ENCODE measurements at regions not wholly inside any gene's neighbourhood (a gene's known extent, or its start where the extent isn't known, plus 50 kb on each side); places are given as distances from the start of the nearest gene placed in this dataset.

DNA sequence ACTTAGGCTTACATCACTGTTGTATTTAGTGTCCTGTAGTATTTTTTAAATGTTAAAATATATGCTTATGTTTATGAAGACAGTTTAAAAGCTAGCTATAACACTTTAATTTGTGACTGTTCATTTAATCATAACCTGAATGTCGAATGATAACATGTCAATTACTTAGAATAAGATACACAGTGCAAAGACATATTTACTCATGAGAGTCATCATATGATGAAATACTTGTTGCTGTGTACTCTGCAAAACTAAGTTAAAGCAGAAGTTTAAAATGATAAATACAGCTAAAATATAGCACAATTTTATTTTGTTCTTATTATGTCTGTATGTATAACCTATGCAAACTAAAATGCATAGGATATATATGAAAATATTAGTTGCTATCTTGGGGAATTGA lies 497.4 kb downstream of the FSCB start:
- no peak for DNase-seq (ENCODE audit: low spot score)

DNA sequence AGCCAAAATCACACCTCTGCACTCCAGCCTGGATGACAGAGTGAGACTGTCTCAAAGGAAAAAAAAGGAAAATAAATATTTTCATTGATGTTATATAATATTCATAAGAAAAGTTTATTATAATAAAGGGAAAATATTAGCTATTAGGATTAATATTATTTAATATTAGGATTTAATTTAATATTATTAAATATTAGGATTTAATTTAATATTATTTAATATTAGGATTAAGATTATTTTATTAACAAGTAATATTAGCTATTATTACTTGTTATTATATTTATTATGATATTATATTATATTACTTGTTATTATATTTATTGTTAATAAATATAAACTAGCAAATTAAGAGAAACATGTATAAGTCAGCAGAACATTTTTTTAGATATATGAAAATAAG lies 518.1 kb downstream of the FSCB start:
- no peak for DNase-seq (ENCODE audit: low spot score)

DNA sequence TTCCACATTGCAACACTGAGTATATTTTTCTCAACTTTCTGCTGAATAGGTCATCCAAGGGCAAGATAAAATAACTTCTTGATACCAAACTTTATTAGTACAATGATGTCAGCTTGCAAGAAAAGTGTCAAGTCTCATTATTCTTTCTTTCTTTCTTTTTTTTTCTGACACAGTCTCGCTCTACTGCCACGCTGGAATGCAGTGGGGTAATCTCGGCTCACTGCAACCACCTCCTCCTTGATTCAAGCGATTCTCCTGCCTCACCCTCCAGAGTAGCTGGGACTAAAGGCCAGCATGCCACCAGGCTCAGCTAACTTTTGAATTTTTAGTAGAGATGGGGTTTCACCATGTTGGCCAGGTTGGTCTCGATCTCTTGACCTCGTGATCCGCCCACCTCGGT lies 523.4 kb downstream of the FSCB start:
- no peak for DNase-seq (ENCODE audit: low spot score)

DNA sequence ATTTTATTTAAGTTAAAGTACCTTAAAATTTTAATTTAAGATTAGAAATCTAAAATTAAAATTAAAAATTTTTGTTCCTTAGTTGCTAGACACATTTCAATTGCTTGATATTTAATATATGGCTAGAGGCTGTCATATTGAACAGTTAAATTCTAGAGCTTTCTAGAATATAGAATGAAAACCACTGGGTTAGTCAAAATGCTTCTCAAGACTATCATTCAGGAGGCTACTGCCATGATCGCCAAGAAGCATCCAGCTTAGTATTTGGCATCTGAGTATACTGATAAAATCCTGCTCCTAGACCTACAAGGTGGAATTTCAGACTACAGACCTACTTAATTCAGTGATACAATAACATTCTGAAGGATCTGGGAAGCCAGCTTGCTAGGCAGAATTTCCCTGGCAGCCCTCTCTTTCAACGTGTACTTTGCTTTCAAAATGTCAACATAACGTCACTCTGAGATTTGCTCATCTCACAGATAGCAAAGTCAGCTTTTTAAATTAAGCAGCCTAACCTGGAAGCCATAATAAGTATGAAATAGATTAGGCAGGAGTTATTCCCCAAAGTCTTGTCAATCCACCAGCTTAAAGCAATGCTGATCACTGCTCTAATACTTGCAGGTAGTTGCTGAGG lies 525.8 kb downstream of the FSCB start:
- DNase-seq (ENCODE audit: low spot score), result no peak

DNA sequence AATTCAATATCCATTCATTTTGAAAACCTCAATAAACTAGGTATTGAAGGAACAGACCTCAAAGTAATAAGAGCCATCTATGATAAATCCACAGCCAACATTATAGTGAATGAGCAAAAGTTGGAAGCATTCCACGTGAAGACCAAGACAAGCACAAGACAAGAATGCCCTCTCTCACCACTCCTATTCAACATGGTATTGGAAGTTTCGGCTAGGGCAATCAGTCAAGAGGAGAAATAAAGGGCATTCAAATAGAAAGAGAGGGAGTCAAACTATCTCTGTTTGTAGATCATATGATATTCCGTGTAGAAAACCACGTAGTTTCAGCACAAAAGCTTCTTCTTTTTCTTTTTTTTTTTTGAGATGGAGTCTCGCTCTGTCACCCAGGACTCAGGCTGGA lies 550.3 kb downstream of the FSCB start:
- DNase-seq (ENCODE audit: low spot score), result no peak

DNA sequence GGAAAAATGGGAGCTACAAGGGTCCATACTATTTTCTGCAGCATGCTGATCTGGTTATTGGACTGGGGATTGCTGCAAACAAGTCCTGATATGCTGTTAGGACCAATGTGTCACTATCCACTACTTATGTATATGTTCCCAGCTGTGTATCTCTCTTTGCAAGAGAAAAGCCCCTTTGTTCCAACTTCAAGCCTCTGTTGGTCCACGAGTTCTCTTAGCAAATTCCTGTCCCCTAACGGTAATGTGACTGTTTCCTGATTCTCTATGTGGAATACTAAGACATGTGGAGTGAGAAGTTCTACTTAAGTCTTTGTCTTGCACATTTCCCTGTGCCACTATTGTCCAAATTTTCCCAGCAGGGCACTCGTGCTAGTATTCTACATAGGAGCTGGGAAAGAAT lies 557.7 kb downstream of the FSCB start:
- DNase-seq (ENCODE audit: low spot score), result no peak

DNA sequence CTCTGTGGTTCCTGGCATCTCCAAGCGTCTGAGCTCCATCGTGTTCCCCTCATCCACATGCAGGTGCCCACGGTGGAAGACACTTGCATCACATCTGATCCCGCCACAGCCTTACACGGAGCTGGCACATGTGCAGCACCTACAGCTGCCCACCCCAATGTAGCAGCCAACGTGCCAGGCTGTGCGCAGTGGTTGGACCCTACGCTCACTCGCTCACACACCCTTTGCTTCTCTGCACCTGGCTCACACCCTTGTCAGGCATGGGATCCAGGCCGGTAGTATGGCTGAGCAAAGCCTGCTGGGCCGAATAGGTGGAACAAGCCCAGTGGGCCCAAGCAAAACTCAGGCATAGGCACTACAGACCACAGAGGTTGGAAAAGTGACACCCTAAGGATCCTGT lies 567.2 kb downstream of the FSCB start:
- no peak for DNase-seq (ENCODE audit: low spot score)

DNA sequence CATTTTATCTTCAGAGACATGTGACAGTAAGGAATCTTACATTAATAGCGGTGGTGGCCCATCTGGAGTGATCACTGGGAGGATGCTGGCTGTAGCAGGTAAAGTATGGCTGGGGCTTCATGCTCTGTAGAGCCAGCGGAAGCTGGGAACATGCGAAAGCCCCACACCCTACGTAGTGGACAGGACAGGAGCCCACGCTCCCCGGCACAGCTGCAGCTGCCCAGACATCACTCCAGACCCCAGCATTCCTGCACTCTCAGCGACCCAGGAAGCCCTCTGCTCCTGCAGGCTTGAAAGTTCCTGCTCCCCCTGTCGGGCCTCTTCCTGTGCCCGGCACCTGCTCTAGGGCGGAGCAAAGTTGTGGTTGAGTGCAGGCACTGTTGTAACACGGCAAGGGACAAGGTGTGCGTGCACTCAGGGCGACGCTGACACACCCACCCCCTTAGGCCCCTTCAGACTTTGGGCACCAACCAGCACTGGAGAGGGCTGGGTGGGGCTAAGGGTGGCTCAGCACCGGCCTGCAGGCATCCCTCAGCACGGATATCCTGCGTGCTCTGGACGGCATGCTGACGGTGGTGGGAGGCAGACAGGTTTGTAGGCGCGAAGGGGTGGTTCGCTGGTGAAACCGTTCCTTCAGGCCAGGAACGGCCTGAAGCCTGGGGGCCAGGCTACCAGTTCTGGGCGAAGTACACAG lies 568.3 kb downstream of the FSCB start:
- DNase-seq (ENCODE audit: low spot score), result no peak

DNA sequence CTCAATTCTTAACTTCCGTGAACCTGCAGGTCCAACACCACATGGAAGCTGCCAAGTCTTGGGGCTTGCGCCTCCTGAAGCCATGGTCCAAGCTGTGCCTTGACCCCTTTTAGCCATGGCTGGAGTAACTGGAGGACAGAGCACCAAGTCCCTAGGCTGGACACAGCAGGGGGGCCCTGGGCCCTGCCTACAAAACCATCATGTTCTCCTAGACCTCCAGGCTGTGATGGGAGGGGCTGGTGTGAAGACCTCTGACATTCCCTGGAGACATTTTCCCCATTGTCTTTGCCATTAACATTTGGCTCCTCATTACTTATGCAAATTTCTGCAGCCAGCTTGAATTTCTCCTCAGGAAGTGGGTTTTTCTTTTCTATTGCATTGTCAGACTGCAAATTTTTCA lies 570.1 kb downstream of the FSCB start:
- DNase-seq (ENCODE audit: low spot score), result no peak

DNA sequence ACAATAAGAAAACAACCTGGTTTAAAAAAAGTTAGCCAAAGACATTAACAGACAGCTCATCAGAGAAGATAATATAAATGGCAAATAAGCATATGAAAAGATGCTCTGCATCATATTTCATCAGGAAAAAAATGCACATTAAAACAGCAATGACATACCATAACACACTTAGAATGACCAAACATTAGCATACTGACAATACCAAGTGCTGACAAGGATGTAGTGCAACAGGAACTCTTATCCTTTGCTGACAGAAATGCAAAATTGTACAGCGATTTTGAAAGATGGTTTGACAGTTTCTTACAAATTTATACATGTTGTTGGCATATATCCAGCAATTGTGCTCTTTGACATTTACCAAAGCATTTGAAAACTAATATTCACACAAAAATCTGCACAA lies 573.0 kb downstream of the FSCB start:
- no peak for DNase-seq (ENCODE audit: low spot score)

DNA sequence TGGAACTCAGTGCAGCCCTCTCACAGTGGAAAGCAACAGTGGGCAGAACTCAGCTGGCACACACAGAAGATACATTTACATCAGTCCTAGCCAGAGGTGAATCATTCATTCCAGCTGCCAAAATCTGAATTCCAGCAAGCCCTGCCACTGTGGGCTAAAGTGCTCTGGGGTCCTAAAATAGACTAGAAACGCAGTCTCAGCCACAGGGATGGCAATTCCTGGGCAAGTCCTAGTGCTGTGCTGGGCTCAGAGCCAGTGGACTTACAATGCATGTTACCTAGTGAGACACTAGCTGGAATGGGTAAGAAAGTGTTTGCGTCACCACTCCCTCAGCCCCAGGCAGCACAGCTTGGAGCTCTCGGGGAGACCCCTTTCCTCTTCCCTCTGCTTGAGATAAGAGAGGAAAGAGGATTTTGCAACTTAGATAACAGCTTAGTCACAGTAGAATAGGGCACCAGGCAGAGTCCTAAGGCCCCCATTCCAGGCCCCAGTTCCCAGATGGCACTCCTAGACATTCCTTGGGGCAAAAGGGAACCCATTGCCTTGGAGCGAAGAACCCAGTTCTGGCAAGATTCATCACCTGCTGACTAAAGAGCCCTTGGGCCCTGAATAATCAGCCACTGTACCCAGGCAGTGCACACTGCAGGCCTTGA lies 592.9 kb downstream of the FSCB start:
- no peak for DNase-seq (ENCODE audit: low spot score)

DNA sequence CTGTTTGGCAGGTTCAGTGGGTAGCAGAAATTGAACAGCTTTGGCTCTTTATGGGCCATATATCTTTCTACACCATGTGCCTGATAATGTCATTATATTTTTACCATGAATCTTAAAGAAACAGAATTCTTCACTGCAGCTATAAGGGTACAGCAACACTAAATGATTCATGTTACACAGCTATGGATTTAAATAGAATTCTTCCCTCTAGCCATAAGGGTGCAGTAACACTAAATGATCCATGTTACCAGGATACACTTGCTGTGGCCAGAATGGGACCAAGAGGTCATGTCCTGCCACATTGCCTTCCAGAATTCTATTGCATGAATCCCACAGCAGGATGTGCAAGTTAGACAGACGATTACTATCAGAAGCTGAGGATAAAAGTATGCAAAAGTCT lies 603.9 kb downstream of the FSCB start:
- no peak for DNase-seq (ENCODE audit: low spot score)

DNA sequence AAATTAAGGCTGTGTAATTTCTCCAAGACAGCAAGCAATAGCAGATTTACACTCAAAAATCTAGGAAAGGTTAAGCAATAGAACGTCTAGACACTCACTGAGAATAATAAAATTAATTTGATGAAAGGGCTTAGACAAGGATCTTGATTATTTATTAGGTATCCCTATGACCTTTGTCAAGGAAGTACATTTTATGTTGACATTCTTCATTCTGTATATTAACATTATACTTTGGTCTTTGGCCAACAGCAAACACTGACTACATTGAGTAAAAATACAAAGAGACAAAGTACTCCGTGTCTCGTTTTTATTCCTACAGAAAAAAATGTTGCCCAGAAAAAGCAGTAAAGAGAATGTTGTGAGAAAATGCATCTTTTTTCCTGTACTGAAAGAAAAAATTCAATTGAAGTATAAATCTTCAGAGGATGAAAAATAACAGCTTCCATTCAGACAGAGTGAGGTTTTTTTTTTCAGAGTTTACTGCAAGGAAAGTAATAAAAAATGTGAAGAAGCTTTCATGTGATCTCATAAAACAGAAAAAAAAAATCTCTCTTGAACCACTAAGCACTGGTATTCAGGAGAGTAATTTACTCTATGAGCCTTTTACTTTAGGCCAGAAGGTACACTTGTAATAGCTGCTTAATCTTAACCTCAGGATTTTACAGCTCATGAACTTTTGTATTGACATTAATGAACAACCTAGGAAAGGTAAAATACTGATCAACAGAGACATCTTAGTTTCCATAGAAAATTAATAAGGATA lies 605.0 kb downstream of the FSCB start:
- DNase-seq (ENCODE audit: low spot score), result no peak

DNA sequence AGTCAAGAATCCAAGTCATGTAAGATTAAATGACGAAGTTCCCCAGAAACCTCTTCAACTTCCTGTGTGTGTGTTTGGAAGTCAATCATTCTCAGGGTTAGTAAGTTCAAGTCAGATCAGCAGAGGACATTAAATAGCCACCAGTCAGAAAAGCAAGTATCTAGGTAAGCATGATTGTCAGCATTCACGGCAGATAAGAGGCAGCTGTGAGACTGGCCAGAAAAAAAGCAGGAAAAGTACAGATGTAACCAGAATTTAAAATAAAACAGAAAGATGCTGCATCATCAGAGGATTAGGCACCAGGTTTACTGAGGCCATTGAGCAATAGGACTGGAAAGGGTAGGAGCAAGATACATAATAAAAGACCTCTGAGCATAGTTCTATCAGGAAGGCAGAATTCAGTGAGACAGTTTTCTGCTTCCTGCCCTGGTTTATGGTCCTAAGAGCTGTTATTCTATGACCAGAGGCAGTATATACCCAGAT lies 606.9 kb downstream of the FSCB start:
- DNase-seq (ENCODE audit: low spot score), result no peak

DNA sequence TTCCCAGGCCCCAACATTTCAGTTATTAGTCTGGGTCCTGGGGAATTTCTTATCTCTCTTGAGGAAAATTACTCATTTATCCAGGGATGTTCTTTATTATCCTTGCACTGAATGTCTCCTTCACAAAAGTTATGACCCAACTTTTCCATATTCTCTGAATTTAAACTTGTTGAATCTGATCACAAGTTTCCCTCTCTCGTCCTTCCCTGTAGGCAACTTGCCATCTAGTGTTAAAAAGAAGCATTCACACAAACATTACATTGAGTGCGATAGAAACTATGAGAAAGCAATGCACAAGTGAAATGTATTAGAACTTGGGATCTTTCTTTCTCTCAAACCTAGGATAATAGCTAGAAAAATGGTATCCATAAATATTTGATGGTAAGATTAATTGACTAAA lies 608.4 kb downstream of the FSCB start:
- DNase-seq (ENCODE audit: low spot score), result no peak

DNA sequence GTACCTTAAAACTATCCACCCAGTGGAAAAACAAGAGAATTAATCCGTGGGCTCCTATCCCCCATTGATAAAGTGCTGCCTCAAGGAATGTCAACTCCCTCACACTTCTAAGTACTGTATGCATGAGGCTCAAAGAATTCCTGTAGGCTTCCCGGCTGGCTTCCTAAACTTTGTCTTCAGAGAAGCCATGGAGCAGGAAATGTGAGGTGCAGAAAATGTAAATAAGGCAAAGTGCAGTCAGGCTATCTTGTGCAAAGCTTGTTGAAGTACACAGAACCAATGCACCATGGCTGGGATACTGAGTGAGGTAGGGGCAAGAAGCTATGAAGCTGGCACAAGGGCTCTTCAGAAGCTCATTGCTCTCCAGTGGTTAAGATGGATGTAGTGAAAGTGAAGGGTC lies 611.0 kb downstream of the FSCB start:
- DNase-seq (ENCODE audit: low spot score), result no peak

DNA sequence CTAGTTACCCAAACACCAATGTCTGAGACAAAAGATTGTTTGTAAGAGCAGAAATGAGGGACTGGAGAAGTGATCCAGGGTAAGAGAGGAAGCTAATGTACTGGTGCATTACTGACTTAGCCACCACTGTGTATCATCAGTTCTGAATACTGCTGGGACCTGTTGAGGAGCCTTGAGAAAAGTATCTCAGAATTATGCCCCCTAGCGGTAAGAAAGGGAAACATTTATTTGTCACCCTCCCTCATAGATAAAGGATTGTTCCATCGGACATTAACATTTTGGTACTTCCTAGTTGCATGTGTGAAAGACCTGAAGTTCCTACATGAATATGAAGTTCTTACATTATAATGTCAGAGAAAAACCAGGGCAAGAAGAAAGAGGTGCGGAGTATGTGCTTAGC lies 612.5 kb downstream of the FSCB start:
- no peak for DNase-seq (ENCODE audit: low spot score)

DNA sequence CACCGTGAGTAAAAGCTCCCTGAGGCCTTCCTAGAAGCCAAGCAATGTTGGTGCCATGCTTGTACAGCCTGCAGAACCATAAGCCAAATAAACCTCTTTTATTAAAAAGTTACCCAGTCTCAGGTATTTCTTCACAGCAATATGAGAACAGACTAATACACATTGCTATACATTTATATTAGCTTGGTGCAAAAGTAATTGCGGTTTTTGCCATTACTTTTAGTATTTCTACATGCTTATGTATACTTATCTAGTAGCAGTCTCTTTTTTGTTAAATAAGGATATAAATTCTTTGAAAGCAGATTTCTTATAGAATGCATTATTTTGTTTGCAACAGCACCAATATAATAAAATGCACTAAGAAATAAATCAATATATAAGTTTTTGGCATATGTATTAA lies 619.6 kb downstream of the FSCB start:
- DNase-seq (ENCODE audit: low spot score), result no peak

DNA sequence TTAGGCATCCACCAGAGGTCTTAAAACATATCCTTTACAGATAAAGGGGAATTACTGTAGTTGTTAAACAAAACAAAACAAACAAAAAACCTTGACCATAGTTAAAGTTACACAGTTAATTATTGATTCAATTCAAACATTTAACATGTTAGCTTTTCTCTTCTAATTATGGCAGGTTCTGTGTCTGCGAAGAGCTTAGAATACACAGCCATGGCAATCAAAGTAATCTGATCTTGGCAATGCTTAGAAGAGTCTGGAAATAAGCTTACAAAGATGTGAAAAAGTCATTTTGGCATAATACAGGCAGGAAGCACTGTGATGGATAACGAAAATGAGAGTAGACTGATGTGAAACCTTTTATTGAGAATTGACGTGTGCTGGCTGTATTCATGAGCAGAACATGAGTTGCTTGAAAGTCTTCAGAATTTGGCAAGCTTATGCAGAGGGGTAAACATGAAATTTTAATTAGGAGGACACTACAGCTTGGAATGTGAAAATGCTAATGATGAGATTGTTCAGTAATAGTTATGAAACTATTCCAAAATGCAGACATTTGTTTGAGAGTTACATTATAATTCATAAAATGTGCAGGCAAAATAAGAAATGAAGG lies 629.6 kb downstream of the FSCB start:
- no peak for DNase-seq (ENCODE audit: low spot score)

DNA sequence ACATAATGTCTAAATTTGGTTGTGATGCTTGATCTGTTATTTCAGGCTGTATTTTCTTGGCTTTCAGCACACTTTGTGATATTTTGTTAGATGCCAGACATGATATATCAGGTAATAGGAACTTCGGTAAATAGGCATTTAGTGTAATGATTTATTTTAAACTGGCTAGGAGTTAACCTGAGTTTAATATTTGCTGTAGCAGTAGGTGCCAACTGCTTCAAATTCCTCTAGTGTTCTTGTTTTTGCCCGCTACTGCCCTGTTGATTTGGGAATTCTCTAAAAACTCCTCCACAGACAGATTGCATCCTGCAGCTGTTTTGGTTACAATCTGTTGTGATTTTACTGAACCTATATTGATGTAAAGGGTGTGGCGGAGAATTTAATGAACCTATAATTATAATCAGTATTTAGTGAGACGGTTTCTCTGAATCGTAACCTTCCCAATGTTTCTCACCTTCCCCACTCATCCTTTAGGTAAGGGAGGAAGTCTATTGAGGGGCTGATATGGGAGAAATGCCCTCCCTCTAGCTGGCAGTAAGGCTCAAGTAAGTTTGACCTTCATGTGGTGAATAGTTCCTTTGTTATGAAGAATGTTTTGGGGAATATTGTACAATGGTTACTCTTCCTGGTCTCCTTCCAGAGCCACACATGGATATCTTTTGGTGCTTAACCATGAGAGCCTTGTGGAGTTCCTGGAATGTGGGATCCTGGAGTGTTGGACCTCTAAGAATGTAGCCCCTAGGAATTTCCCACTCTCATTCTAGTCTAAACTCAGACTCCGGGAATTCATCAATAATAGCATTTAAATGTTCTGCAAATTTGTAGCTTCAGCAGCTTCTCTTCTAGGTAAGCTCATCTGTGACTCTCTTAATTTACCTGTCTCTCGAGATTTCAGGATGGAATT lies 634.1 kb downstream of the FSCB start:
- DNase-seq (ENCODE audit: low spot score), result no peak

DNA sequence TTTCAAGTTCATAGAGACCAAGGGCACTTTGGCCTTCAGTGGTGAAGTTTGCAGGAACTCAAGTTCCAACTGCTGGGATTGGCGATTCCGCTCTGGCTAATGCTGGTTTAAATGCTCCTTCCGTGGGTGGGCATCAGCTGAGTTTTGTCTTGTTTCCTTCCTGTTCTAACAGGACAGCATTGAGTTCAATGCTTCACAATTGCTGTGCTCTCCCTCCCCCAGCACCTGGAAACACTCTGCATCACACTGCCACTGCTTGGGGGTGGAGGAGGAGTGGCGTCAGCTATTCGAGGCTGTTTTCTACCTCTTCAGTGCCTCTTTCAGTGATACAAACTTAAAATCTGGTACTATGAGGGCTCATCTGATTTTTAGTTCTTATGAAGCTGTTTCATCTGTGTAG lies 634.9 kb downstream of the FSCB start:
- DNase-seq (ENCODE audit: low spot score), result no peak

Measured in HuH-7 (cell line).